Posterior cingulate gyrus (tissue), 11 donors: ENCODE measurements at regions not wholly inside any gene's neighbourhood (a gene's known extent, or its start where the extent isn't known, plus 50 kb on each side); places are given as distances from the start of the nearest gene placed in this dataset.
"Not testable (repeated sequence)": the region's sequence is repeated elsewhere in the genome, so short reads cannot be mapped to it uniquely, and the experiment has no call there.

Source experiments
- DNase-seq, 10 donors: peaks; one replicate each; pipeline versions ENCODE4 v3.0.0 to v3.0.0-alpha.2; 2020 to 2021; ENCODE audit warnings: mixed read lengths in 3 of 10
- intact Hi-C: fragments of 100-400 bp; cut with DNase I; formaldehyde crosslinking; loops from one replicate; pipeline ENCODE4 v1.15.1; 2023

DNA sequence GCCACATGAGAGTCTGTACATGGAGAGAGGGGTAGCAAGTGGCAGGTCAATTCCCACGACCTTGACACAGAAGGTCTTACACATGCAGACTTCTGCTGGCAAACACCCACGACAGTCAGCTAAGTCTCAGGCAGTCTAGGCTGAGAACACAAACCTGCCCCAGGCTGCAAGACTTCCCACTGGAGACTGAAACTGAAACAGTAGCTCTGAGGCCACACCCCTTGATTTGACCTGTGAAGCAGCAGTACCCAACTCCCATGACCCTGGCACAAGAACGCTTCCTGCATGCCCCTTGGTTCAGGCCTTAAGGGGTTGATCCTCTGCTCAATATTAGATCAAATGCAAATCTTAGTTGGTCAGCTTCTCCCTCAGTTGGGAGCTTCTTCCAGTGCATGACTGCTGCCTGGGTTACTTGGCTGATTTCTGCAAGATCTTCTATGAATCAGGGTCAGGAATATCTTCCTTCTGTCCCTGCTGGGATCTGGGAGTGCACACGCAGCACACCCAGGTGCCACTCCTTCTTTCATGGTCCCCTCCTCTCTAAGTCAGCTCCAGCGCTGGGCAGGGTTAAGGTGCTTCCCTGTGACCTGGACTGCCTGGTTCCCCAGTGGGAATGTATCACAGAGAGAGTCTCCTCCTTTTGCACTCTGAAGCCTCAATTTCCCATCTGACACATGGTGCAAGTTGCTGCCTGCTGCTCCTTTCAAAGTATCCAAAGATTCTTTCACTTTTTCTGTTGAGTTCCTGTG is 403.9 kb upstream of the NPAP1 start:
- intact Hi-C loops, result not testable (repeated sequence)
- peak in 1 of 10 donors; percentile 60 for DNase-seq

- DNase-seq, result no peak
- intact Hi-C loops, result no loop called here
These were observed 382.7 kb upstream of the NPAP1 start for GRCh38 chr15:24292837-24293236.

GRCh38 chr15:24300804-24301368 is 374.7 kb upstream of the NPAP1 start:
- DNase-seq, intact Hi-C loops: not testable (repeated sequence)

- DNase-seq, intact Hi-C loops: not testable (repeated sequence)
These were observed 373.6 kb upstream of the NPAP1 start for GRCh38 chr15:24301999-24302398.

GRCh38 chr15:24304747-24305146 is 370.8 kb upstream of the NPAP1 start:
- DNase-seq, intact Hi-C loops: not testable (repeated sequence)

GRCh38 chr15:24305643-24306042 is 369.9 kb upstream of the NPAP1 start:
- DNase-seq, intact Hi-C loops: not testable (repeated sequence)

- intact Hi-C loops, DNase-seq: not testable (repeated sequence)
These were observed 365.9 kb upstream of the NPAP1 start for GRCh38 chr15:24309700-24310099.

DNA sequence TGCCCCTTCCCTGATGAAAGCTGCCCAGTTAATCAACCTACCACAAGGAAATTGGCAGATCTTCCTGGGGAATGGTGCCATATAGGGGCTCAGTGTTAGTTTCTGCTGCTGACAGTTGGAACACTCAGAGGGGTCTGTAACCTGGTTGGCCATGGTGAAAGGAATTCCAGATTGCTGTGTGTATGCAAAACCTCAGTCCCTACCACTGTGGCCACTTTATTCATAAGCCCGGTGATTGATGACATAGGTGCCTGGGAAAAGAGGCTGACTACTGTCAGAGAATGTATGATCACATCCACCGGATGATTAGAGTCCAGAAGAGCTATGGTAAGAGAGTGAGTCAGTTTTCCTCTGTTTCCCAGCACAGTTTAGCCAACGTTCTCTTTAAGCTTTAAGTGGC is 363.9 kb upstream of the NPAP1 start:
- intact Hi-C loops, DNase-seq: not testable (repeated sequence)

- intact Hi-C loops, DNase-seq: not testable (repeated sequence)
These were observed 359.2 kb upstream of the NPAP1 start for GRCh38 chr15:24316326-24316725.

GRCh38 chr15:24318981-24319380 is 356.6 kb upstream of the NPAP1 start:
- intact Hi-C loops, result no loop called here
- no peak for DNase-seq

GRCh38 chr15:24324096-24324495 is 351.5 kb upstream of the NPAP1 start:
- intact Hi-C loops, DNase-seq: not testable (repeated sequence)

DNA sequence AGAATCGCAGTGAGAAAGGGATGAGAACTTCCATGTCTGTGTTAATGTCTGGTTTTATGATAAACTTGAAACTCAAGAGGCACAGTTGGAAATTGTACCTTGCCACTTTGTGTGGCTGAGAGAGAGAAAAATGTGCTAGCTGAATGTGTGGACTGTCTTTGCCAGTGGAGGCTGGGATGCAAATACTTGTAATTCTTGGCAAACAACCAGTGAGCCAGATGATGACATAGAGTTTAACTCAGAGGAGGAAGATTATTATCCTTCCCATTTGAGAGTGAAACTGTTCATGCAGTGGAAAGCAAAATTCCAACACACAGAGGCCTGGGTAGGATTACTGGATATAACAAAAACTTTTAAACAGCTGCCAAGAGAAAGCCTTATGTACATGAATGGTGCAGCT is 349.1 kb upstream of the NPAP1 start:
- intact Hi-C loops, result not testable (repeated sequence)

GRCh38 chr15:24331964-24332363 is 343.6 kb upstream of the NPAP1 start:
- DNase-seq, intact Hi-C loops: not testable (repeated sequence)

More for the DNA sequence above, 349.1 kb upstream of the NPAP1 start:
- not testable (repeated sequence) for DNase-seq

GRCh38 chr15:24341876-24342275 is 333.7 kb upstream of the NPAP1 start:
- DNase-seq, intact Hi-C loops: not testable (repeated sequence)

GRCh38 chr15:24352777-24353176 is 322.8 kb upstream of the NPAP1 start:
- intact Hi-C loops, result not testable (repeated sequence)
- DNase-seq, result peak in 3 of 10 donors; percentile 2 to 64 (median 6)

DNA sequence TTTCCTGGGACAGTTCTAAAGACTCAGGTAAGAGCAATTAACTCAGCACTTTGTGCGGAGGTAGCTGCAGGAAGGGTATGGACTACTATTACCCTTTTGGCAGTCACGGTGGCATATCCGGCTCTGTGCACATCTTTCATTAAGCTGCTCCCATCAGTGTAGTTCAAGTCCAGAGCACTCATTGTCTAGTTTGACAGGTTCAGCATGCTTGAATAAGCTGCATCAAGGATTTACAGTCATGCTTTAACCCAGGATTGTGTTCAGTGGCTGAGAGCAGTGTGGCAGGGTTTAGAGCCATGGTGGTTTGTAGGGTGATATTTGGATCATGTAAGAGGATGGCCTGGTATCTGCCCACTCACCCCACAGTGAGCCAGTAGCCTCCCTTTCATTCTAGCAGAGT is 294.5 kb upstream of the NPAP1 start:
- DNase-seq, intact Hi-C loops: not testable (repeated sequence)

DNA sequence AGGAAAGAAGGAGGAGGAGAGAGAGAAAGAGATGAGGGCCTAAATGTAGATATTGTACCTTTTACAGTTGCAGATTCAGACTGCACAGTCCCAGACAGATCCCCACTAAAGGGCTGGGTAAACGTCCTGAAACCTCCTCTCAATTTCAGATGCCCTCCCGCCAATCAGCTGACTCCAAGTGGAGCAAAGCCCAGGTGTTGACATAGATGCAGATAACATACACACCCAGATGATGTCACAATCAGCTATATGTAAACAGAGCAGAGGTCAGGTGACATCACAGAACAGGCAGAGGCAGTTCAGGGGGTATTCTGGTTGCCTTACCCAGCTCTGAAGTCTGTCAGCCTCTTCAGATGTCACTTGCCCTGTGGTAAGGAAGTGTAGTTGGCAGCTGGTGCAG is 290.3 kb upstream of the NPAP1 start:
- intact Hi-C loops, DNase-seq: not testable (repeated sequence)

DNA sequence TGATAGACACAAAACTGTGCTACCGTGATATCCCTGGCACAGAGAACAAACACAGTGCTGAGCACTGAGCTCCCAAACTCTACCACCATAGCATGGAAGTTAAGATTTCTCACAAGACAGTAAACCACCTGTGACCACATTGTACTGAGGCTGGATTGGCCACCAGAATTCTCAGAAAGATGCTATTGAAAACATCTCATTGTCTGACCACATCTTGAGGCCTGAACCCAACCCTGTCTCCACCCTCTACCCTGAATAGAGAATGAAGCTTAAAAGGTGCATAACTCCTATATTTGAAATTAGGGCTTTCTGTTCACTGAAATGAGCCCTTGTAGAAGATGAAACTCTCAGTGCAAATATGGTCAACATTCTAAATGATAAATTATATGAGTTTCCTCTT is 281.3 kb upstream of the NPAP1 start:
- DNase-seq, result no peak
- intact Hi-C loops, result no loop called here

GRCh38 chr15:24412649-24413048 is 262.9 kb upstream of the NPAP1 start:
- intact Hi-C loops, DNase-seq: not testable (repeated sequence)

- peak in 2 of 10 donors; percentile 41 to 83 for DNase-seq
- intact Hi-C loops, result not testable (repeated sequence)
These were observed 249.1 kb upstream of the NPAP1 start for GRCh38 chr15:24426286-24427054.

GRCh38 chr15:24427055-24427400 is 248.5 kb upstream of the NPAP1 start:
- intact Hi-C loops, result not testable (repeated sequence)
- DNase-seq, result peak in 1 of 10 donors; percentile 72
